GM18520 (cell line): ENCODE measurements at regions not wholly inside any gene's neighbourhood (a gene's known extent, or its start where the extent isn't known, plus 50 kb on each side); places are given as distances from the start of the nearest gene placed in this dataset.
"Not testable (repeated sequence)": the region's sequence is repeated elsewhere in the genome, so short reads cannot be mapped to it uniquely, and the experiment has no call there.

ENCODE experiments used
- ATAC-seq: cut with Tn5 transposase; IDR thresholded peaks from one replicate; pipeline ENCODE4 v1.9.1; 2021; ENCODE audit not compliant: unreplicated experiment

GRCh38 chr2:166831930-166832329, 56.4 kb upstream of the XIRP2 start:
- ATAC-seq, result no peak

- ATAC-seq, result no peak
Measured at GRCh38 chr2:166825914-166826313, 62.4 kb upstream of the XIRP2 start.

GRCh38 chr2:166814335-166814734, 73.9 kb upstream of the XIRP2 start:
- no peak for ATAC-seq

GRCh38 chr2:166812166-166812891, 76.0 kb upstream of the XIRP2 start:
- no peak for ATAC-seq

GRCh38 chr2:166805753-166806152, 82.5 kb upstream of the XIRP2 start:
- no peak for ATAC-seq

GRCh38 chr2:166803373-166804000, 84.8 kb upstream of the XIRP2 start:
- no peak for ATAC-seq

- no peak for ATAC-seq
Measured at GRCh38 chr2:166802475-166802874, 85.8 kb upstream of the XIRP2 start.

GRCh38 chr2:166792808-166793207, 95.5 kb upstream of the XIRP2 start:
- ATAC-seq, result no peak

- no peak for ATAC-seq
Measured at GRCh38 chr2:166786707-166787106, 101.6 kb upstream of the XIRP2 start.

- no peak for ATAC-seq
Measured at GRCh38 chr2:166784296-166784946, 103.9 kb upstream of the XIRP2 start.

GRCh38 chr2:166775176-166775575, 113.1 kb upstream of the XIRP2 start:
- ATAC-seq, result no peak

GRCh38 chr2:166773308-166773949, 114.9 kb upstream of the XIRP2 start:
- ATAC-seq, result no peak

GRCh38 chr2:166768393-166769123, 119.7 kb upstream of the XIRP2 start:
- ATAC-seq, result no peak

- ATAC-seq, result not testable (repeated sequence)
Measured at GRCh38 chr2:166766769-166767322, 121.4 kb upstream of the XIRP2 start.

- no peak for ATAC-seq
Measured at GRCh38 chr2:166766220-166766619, 122.1 kb upstream of the XIRP2 start.

GRCh38 chr2:166765141-166765540, 123.1 kb upstream of the XIRP2 start:
- ATAC-seq, result no peak

- no peak for ATAC-seq
Measured at GRCh38 chr2:166764702-166765101, 123.6 kb upstream of the XIRP2 start.

GRCh38 chr2:166764216-166764615, 124.1 kb upstream of the XIRP2 start:
- ATAC-seq, result no peak

- ATAC-seq, result no peak
Measured at GRCh38 chr2:166762746-166763145, 125.5 kb upstream of the XIRP2 start.

- ATAC-seq, result no peak
Measured at GRCh38 chr2:166758956-166759355, 129.3 kb upstream of the XIRP2 start.

GRCh38 chr2:166750624-166751023, 137.7 kb upstream of the XIRP2 start:
- no peak for ATAC-seq
